Activated effector memory CD4-positive, alpha-beta T cell treated with Interleukin-2 at 50 U/mL for 16 hours (primary cell): ENCODE measurements at regions not wholly inside any gene's neighbourhood (a gene's known extent, or its start where the extent isn't known, plus 50 kb on each side); places are given as distances from the start of the nearest gene placed in this dataset.
"Not testable (repeated sequence)": the region's sequence is repeated elsewhere in the genome, so short reads cannot be mapped to it uniquely, and the experiment has no call there.

ENCODE experiments used
- DNase-seq: peaks from one replicate; pipeline ENCODE4 v3.0.0-alpha.2; 2020

GRCh38 chr15:31488437-31489204 is 162.0 kb downstream of the KLF13 start:
- DNase-seq: peak; percentile 23

- DNase-seq: no peak
These were observed 162.6 kb downstream of the KLF13 start for GRCh38 chr15:31489281-31489680.

GRCh38 chr15:31489801-31490646 is 163.4 kb downstream of the KLF13 start:
- DNase-seq: peak; percentile 18

- no peak for DNase-seq
These were observed 168.2 kb downstream of the KLF13 start for GRCh38 chr15:31494786-31495185.

- DNase-seq: no peak
These were observed 168.6 kb downstream of the KLF13 start for GRCh38 chr15:31495281-31495680.

GRCh38 chr15:31497838-31498237 is 171.2 kb downstream of the KLF13 start:
- DNase-seq: no peak

- no peak for DNase-seq
These were observed 171.7 kb downstream of the KLF13 start for GRCh38 chr15:31498329-31498728.

- no peak for DNase-seq
These were observed 172.1 kb downstream of the KLF13 start for GRCh38 chr15:31498756-31499155.

GRCh38 chr15:31499236-31499952 is 172.8 kb downstream of the KLF13 start:
- DNase-seq: no peak

- no peak for DNase-seq
These were observed 173.5 kb downstream of the KLF13 start for GRCh38 chr15:31499953-31500765.

- no peak for DNase-seq
These were observed 174.3 kb downstream of the KLF13 start for GRCh38 chr15:31500766-31501449.

- no peak for DNase-seq
These were observed 175.0 kb downstream of the KLF13 start for GRCh38 chr15:31501536-31502157.

- no peak for DNase-seq
These were observed 176.1 kb downstream of the KLF13 start for GRCh38 chr15:31502541-31503229.

GRCh38 chr15:31503256-31503655 is 176.6 kb downstream of the KLF13 start:
- no peak for DNase-seq

GRCh38 chr15:31503758-31504461 is 177.3 kb downstream of the KLF13 start:
- DNase-seq: no peak

- DNase-seq: no peak
These were observed 177.8 kb downstream of the KLF13 start for GRCh38 chr15:31504462-31504839.

- not testable (repeated sequence) for DNase-seq
These were observed 180.9 kb downstream of the KLF13 start for GRCh38 chr15:31507573-31507972.

- no peak for DNase-seq
These were observed 182.0 kb downstream of the KLF13 start for GRCh38 chr15:31508656-31509055.

GRCh38 chr15:31510057-31510456 is 183.4 kb downstream of the KLF13 start:
- DNase-seq: no peak

- DNase-seq: peak; percentile 18
These were observed 185.2 kb downstream of the KLF13 start for GRCh38 chr15:31511707-31512310.
